Transverse colon (tissue), 3 donors: ENCODE measurements at regions not wholly inside any gene's neighbourhood (a gene's known extent, or its start where the extent isn't known, plus 50 kb on each side); places are given as distances from the start of the nearest gene placed in this dataset.

Experiments used
- CTCF ChIP-seq, 5 experiments: fragments of 200-600 bp in 3 of 5; fragments of 450-650 bp in 2 of 5; sonication (generic) in 3 of 5; IDR thresholded peaks; 1 replicate in 2 of 5; 2 replicates in 3 of 5; pipeline ENCODE4 v1.5.1; 2016 to 2017; ENCODE audit warnings: antibody characterized with exemption in 5 of 5, inconsistent platforms in 3 of 5, mild to moderate bottlenecking in 2 of 5, moderate library complexity in 1 of 5
- POLR2A ChIP-seq: fragments of 450-650 bp; IDR thresholded peaks from one replicate; pipeline ENCODE4 v1.6.1; 2016; ENCODE audit warnings: antibody characterized with exemption, mild to moderate bottlenecking, moderate library complexity

GRCh38 chr7:46566097-46566774, 645.2 kb upstream of the IGFBP3 start:
- TF ChIP-seq CTCF (IDR thresholded peaks at IDR 0.05) (no peak), POLR2A (no peak)
